Gastrocnemius medialis (tissue), 4 donors: ENCODE measurements at regions not wholly inside any gene's neighbourhood (a gene's known extent, or its start where the extent isn't known, plus 50 kb on each side); places are given as distances from the start of the nearest gene placed in this dataset.

Source experiments
- POLR2A ChIP-seq, 2 donors: fragments of 450-650 bp; IDR thresholded peaks; one replicate each; pipeline ENCODE4 v1.6.1; 2017; ENCODE audit warnings: antibody characterized with exemption in 2 of 2, mild to moderate bottlenecking in 2 of 2, moderate library complexity in 2 of 2
- TF ChIP-seq, protein P1 (sequence below), 5 experiments: fragments of 450-650 bp in 3 of 5; fragments of 200-600 bp in 2 of 5; sonication (generic) in 2 of 5; IDR thresholded peaks in 4 of 5; conservative IDR thresholded peaks in 1 of 5; 1 replicate in 4 of 5; 2 replicates in 1 of 5; pipeline ENCODE4 v1.5.1; 2016 to 2019; ENCODE audit warnings: antibody characterized with exemption in 5 of 5, mild to moderate bottlenecking in 3 of 5, moderate library complexity in 3 of 5

DNA sequence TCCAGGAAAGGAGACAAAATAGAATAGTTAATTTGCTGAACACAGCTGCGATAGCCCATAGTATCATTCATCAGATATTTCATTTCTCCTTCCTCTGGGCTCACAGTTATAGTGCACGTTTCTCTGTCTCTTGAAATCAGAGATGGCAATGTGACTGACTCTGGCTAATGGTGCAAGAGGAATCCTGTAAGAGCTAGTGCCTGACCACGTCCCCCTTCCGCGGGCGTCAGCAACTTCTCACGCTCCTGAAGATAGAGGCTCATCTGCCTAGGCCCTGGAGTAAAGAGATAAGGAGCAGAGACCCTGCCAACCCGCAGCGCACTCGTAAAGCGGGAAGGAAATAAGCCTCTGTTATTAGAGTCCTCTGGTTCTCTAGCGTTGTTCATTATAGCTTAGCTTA is 391.8 kb downstream of the VPS13C start:
- TF ChIP-seq, protein P1, sequence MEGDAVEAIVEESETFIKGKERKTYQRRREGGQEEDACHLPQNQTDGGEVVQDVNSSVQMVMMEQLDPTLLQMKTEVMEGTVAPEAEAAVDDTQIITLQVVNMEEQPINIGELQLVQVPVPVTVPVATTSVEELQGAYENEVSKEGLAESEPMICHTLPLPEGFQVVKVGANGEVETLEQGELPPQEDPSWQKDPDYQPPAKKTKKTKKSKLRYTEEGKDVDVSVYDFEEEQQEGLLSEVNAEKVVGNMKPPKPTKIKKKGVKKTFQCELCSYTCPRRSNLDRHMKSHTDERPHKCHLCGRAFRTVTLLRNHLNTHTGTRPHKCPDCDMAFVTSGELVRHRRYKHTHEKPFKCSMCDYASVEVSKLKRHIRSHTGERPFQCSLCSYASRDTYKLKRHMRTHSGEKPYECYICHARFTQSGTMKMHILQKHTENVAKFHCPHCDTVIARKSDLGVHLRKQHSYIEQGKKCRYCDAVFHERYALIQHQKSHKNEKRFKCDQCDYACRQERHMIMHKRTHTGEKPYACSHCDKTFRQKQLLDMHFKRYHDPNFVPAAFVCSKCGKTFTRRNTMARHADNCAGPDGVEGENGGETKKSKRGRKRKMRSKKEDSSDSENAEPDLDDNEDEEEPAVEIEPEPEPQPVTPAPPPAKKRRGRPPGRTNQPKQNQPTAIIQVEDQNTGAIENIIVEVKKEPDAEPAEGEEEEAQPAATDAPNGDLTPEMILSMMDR (IDR thresholded peaks at IDR 0.05 in 4 of 5, conservative IDR thresholded peaks at IDR 0.05 in 1 of 5), result no peak
- no peak for TF ChIP-seq POLR2A (IDR thresholded peaks at IDR 0.05)
